ENCODE measurements at regions not wholly inside any gene's neighbourhood (a gene's known extent, or its start where the extent isn't known, plus 50 kb on each side); places are given as distances from the start of the nearest gene placed in this dataset.

- no peaks in the 10 kb centered on the region for H3K9me3 ChIP-seq
- H3K27ac ChIP-seq = peak overlapping the region; percentile 14 to 80 (median 66)
- peak in 1 of 2 donors; percentile 5 for DNase-seq
- TF ChIP-seq CTCF (IDR thresholded peaks at IDR 0.05) = no peak
- TF ChIP-seq POLR2A (IDR thresholded peaks at IDR 0.05) = no peak
- H3K4me1 ChIP-seq = peaks cover 19 to 36% of the 10 kb centered on the region in 2 donors
- H3K36me3 ChIP-seq = no peaks in the 10 kb centered on the region
- intact Hi-C loops (cut with DNase I) = no loop called here
- H3K4me3 ChIP-seq (replicated peaks in 1 of 3) = no peak overlapping the region
- H3K27me3 ChIP-seq = no peaks in the 10 kb centered on the region
Measured at GRCh38 chr3:160616311-160616710, 50.9 kb upstream of the KPNA4 start.
